GM19452 (cell line): ENCODE measurements at regions not wholly inside any gene's neighbourhood (a gene's known extent, or its start where the extent isn't known, plus 50 kb on each side); places are given as distances from the start of the nearest gene placed in this dataset.

Experiments used
- ATAC-seq: cut with Tn5 transposase; IDR thresholded peaks from one replicate; pipeline ENCODE4 v1.9.1; 2021; ENCODE audit not compliant: unreplicated experiment

DNA sequence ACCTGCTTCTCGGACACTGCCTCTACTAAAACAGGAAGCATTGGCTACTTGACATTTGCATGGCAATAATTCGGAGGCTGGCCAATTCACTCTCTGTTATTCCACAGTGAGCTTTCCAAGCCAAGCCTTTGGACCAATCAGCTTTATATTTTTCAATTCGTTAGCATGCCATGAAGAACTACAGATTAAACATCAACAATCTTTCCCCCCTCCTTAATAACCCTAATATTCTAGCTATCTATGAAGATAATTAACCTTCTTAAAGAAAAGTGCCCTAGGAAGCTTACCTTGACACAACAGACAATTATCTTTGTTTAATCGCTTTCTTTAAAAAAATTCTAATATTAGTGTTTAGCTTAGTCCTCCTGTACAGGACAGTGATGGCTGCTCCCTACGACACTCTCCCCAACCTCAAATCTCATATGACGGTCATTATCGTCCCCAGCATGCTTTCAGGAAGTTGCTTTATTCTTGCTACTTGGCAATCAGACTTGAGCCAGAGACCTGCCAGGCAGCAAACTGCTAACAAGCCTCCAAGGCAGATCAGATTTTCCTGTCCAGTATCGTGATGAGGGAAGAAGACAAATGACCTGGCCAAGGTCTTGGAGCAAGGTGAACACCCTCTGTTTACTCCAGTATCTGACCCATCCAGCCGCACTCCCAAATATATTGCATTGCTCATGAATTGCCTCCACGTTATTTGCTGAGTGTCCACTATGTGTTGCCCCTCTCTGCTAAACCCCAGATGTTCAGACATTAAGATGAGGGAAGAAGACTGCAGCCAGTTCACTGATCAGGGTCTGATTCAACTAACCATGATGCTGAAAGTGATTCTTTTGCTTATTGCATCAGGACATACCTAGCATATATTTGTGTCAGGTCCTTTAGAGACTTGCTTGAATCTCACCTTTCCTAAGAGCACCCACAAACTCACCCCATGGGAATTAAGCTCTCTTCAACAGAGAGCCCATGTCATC is 68.1 kb upstream of the LPP start:
- no peak for ATAC-seq

- no peak for ATAC-seq
These were observed 64.8 kb upstream of the LPP start for GRCh38 chr3:188088948-188089685.

DNA sequence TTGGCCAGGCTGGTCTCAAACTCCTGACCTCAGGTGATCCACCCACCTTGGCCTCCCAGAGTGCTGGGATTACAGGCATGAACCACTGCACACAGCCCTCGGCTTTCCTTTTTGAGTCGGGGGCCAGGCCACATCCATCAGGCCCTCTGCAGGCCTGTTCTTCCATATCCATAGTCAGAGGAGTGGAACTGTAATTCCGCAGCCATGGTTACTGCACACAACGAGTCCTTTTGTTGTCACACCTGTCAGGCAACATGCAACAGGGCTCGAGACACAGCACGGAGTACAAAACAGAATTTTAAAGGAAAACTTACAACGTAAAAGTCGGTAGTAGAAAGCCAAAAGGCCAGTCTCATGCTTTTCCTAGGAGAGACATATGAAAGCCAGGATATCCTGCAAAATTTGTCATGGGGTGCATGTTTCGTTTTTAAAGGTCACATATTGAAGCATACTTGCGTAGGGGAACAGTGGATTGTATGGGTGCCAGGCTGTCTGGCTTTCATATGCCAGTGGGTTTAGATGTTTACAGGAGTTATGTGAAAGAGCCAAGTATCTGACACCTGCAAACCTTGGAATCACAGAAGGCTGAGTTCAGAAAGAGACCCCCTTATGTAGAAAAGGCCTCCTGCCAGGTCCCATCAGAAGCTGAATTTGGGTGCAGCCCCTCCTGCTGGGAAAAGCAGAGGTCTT is 63.2 kb upstream of the LPP start:
- no peak for ATAC-seq

- ATAC-seq: no peak
These were observed 62.2 kb upstream of the LPP start for GRCh38 chr3:188091746-188092145.

- no peak for ATAC-seq
These were observed 61.3 kb upstream of the LPP start for GRCh38 chr3:188092648-188093047.

- ATAC-seq: no peak
These were observed 58.5 kb upstream of the LPP start for GRCh38 chr3:188095431-188095830.

DNA sequence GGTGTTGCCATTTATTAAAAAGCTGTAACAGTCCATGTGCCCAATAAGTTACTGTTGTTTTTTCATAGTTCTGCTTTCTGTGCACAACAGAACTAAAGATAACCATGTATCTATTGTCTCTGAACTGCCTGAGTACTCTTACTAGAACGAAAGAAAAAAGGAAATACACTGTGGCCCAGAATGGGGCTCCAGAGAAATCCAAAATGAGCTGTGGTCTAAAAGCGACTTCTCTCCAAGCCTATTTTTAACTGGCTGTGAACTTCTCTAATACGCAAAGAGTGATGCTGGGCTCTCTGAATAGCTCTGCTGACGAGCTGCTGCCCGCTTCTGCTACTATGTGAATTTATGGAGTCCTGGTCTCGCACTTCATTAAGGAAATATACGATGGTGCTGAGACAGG is 56.2 kb upstream of the LPP start:
- ATAC-seq: no peak

- no peak for ATAC-seq
These were observed 54.0 kb upstream of the LPP start for GRCh38 chr3:188099907-188100306.

DNA sequence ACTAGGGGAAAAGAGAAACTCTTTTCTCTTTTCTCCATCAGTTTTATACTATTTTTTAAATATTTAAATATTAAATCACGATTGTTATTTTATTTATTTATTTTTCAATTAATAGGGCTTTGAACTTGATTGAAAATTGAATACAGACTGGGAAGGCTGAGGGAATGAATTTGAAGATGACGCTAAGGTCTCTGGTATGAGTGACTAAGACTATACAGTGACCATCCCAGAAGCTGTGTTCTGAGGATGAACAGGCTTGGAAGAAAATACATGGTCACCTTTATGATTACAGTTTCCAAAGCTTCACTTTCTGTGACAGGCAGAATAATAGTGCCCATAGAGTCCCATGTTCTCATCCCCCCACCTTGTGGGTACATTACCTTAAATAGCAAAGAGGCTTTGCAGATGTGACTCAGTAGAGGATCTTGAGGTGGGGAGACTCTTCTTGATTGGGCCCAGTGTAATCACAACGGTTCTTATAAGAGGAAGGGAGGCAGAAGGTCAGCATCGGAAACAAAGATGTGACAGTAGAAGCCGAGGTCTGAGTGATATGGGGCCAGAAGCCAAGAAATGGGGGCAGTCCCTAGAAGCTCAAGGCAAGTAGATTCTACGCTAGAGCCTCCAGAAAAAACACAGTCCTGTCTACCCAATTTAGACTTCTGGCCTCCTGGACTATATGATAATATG is 51.0 kb upstream of the LPP start:
- ATAC-seq: no peak

DNA sequence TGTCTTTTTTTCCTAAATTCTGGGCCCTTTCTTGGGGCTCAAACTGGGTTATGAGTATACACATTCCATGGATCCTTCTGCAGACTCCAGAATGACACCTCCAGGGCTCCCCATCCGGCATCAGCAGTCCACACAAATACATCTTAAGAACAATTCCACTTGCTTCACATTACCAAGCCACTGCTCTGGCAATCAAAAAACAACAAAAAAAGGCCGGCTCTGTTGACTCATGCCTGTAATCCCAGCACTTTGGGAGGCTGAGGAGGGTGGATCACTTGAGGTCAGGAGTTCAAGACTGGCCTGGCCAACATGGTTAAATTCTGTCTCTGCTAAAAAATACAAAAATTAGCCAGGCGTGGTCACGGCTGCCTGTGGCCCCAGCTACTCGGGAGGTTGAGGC is 49.9 kb upstream of the LPP start:
- ATAC-seq: no peak
